Adrenal gland (tissue), 9 donors: ENCODE measurements at regions not wholly inside any gene's neighbourhood (a gene's known extent, or its start where the extent isn't known, plus 50 kb on each side); places are given as distances from the start of the nearest gene placed in this dataset.

Experiments used
- DNase-seq, 7 donors: peaks; one replicate each; pipeline ENCODE4 v3.0.0-alpha.2; 2019 to 2020
- H3K27ac ChIP-seq, 5 donors: fragments of 200-600 bp; sonication (generic) in 4 of 5; 1 replicate in 3 of 5; 2 replicates in 2 of 5; pipeline versions ENCODE4 v1.5.1 to v1.8.0; 2016 to 2020; ENCODE audit warnings: mild to moderate bottlenecking in 1 of 5
- H3K27me3 ChIP-seq: fragments of 200-600 bp; 2 replicates; pipeline ENCODE4 v1.8.0; 2021
- H3K36me3 ChIP-seq, 2 donors: fragments of 200-600 bp; replicated peaks in 1 of 2; 1 replicate in 1 of 2; 2 replicates in 1 of 2; pipeline versions ENCODE4 v1.5.1 to v1.8.0; 2018 to 2022
- H3K4me1 ChIP-seq, 2 donors: fragments of 200-600 bp; replicated peaks in 1 of 2; 1 replicate in 1 of 2; 2 replicates in 1 of 2; pipeline versions ENCODE4 v1.5.1 to v1.8.0; 2018 to 2021
- H3K4me3 ChIP-seq, 4 donors: fragments of 200-600 bp; sonication (generic) in 3 of 4; one replicate each; pipeline ENCODE4 v1.5.1; 2016 to 2018
- H3K9me3 ChIP-seq, 3 donors: fragments of 200-600 bp; sonication (generic) in 1 of 3; replicated peaks in 1 of 3; 1 replicate in 2 of 3; 2 replicates in 1 of 3; pipeline versions ENCODE4 v1.5.1 to v1.8.0; 2016 to 2021
- POLR2A ChIP-seq, 2 donors: fragments of 450-650 bp; IDR thresholded peaks; one replicate each; pipeline ENCODE4 v1.6.1; 2017; ENCODE audit warnings: antibody characterized with exemption in 2 of 2, mild to moderate bottlenecking in 2 of 2, moderate library complexity in 1 of 2
- WGBS, 4 donors: extraction: QIAGEN DNeasy Blood & Tissue Kit in 2 of 4; methylation state at CpG; one replicate each; pipeline versions ENCODE4 v1.1.5 to v1.1.7; 2013 to 2017; 5-methylcytosine and 5-hydroxymethylcytosine counted together
- intact Hi-C, 2 donors: fragments of 100-400 bp; cut with DNase I; formaldehyde crosslinking; loops; one replicate each; pipeline versions ENCODE4 v1.14.1 to v1.15.0; 2022 to 2023
- TF ChIP-seq, protein P1 (sequence below), 6 experiments: fragments of 450-650 bp in 4 of 6; fragments of 200-600 bp in 2 of 6; sonication (generic) in 1 of 6; IDR thresholded peaks; 1 replicate in 5 of 6; 2 replicates in 1 of 6; pipeline versions ENCODE4 v1.5.1 to v1.8.0; 2016 to 2021; ENCODE audit warnings: antibody characterized with exemption in 6 of 6, mild to moderate bottlenecking in 2 of 6, moderate library complexity in 1 of 6
- donor health status: healthy with polysubstance abuse.
- donor health status: Bipolar disorder and iron deficiency.
- donor health status: DM: yes; HTN: yes; CAD: no.
- donor health status: DM: no; HTN: no; CAD: no.
- donor health status: DM: no; HTN: no; CAD: no.

GRCh38 chr7:112603673-112604072 lies 122.9 kb downstream of the LSMEM1 start:
- intact Hi-C loops, result no loop called here
- no peaks in the 10 kb centered on the region for H3K27me3 ChIP-seq
- no peak overlapping the region for H3K27ac ChIP-seq
- H3K4me3 ChIP-seq, result no peak overlapping the region
- DNase-seq, result no peak
- no peaks in the 10 kb centered on the region for H3K9me3 ChIP-seq
- no peak for TF ChIP-seq POLR2A (IDR thresholded peaks at IDR 0.05)
- TF ChIP-seq, protein P1, sequence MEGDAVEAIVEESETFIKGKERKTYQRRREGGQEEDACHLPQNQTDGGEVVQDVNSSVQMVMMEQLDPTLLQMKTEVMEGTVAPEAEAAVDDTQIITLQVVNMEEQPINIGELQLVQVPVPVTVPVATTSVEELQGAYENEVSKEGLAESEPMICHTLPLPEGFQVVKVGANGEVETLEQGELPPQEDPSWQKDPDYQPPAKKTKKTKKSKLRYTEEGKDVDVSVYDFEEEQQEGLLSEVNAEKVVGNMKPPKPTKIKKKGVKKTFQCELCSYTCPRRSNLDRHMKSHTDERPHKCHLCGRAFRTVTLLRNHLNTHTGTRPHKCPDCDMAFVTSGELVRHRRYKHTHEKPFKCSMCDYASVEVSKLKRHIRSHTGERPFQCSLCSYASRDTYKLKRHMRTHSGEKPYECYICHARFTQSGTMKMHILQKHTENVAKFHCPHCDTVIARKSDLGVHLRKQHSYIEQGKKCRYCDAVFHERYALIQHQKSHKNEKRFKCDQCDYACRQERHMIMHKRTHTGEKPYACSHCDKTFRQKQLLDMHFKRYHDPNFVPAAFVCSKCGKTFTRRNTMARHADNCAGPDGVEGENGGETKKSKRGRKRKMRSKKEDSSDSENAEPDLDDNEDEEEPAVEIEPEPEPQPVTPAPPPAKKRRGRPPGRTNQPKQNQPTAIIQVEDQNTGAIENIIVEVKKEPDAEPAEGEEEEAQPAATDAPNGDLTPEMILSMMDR (IDR thresholded peaks at IDR 0.05), result no peak
- 71 to 94% (median 84%) methylated on average over 1 of the region's 1 CpG for WGBS, 4 donors
- no peaks in the 10 kb centered on the region for H3K4me1 ChIP-seq
- no peaks in the 10 kb centered on the region for H3K36me3 ChIP-seq

- no peak overlapping the region for H3K27ac ChIP-seq
- 24 to 47% (median 26%) methylated on average over 1 of the region's 1 CpG for WGBS, 4 donors
- no peaks in the 10 kb centered on the region for H3K4me1 ChIP-seq
- DNase-seq, result no peak
- no peak overlapping the region for H3K4me3 ChIP-seq
- H3K36me3 ChIP-seq, result no peaks in the 10 kb centered on the region
- intact Hi-C loops, result no loop called here
- TF ChIP-seq, protein P1 (IDR thresholded peaks at IDR 0.05), result no peak
- TF ChIP-seq POLR2A (IDR thresholded peaks at IDR 0.05), result no peak
- no peaks in the 10 kb centered on the region for H3K27me3 ChIP-seq
- H3K9me3 ChIP-seq, result no peaks in the 10 kb centered on the region
These were observed 129.8 kb downstream of the LSMEM1 start for GRCh38 chr7:112610636-112611035.

- 66 to 74% (median 68%) methylated on average over 2 of the region's 2 CpGs for WGBS, 4 donors
- Histone ChIP-seq H3K36me3 (no peaks in the 10 kb centered on the region), H3K9me3 (no peaks in the 10 kb centered on the region), H3K27me3 (peaks cover 6% of the 10 kb centered on the region), H3K4me1 (no peaks in the 10 kb centered on the region), H3K4me3 (no peak overlapping the region), H3K27ac (no peak overlapping the region)
- no peak for DNase-seq
- intact Hi-C loops, result no loop called here
- TF ChIP-seq POLR2A (IDR thresholded peaks at IDR 0.05), result no peak
- TF ChIP-seq, protein P1 (IDR thresholded peaks at IDR 0.05), result no peak
These were observed 134.9 kb downstream of the LSMEM1 start for GRCh38 chr7:112615701-112616100.

- 65 to 81% (median 71%) methylated on average over 2 of the region's 2 CpGs for WGBS, 4 donors
- Histone ChIP-seq H3K27me3 (peaks cover 6% of the 10 kb centered on the region), H3K4me3 (no peak overlapping the region), H3K36me3 (no peaks in the 10 kb centered on the region), H3K27ac (no peak overlapping the region), H3K4me1 (no peaks in the 10 kb centered on the region), H3K9me3 (no peaks in the 10 kb centered on the region)
- DNase-seq, result no peak
- intact Hi-C loops, result no loop called here
- no peak for TF ChIP-seq POLR2A (IDR thresholded peaks at IDR 0.05)
- TF ChIP-seq, protein P1 (IDR thresholded peaks at IDR 0.05), result no peak
These were observed 135.5 kb downstream of the LSMEM1 start for GRCh38 chr7:112616295-112616694.
